ENCODE measurements at regions not wholly inside any gene's neighbourhood (a gene's known extent, or its start where the extent isn't known, plus 50 kb on each side); places are given as distances from the start of the nearest gene placed in this dataset.
"Not testable (repeated sequence)": the region's sequence is repeated elsewhere in the genome, so short reads cannot be mapped to it uniquely, and the experiment has no call there.

GRCh38 chr3:68676136-68676535 is 256.2 kb downstream of the TAFA4 start:
- no peak for DNase-seq

- no peak for DNase-seq
These were observed 265.0 kb downstream of the TAFA4 start for GRCh38 chr3:68667346-68667745.

- no peak for DNase-seq
These were observed 265.8 kb downstream of the TAFA4 start for GRCh38 chr3:68666429-68667136.

- DNase-seq: no peak
These were observed 268.1 kb downstream of the TAFA4 start for GRCh38 chr3:68664276-68664675.

GRCh38 chr3:68662176-68662575 is 270.2 kb downstream of the TAFA4 start:
- no peak for DNase-seq

- not testable (repeated sequence) for DNase-seq
These were observed 281.7 kb downstream of the TAFA4 start for GRCh38 chr3:68650657-68651056.

- no peak for DNase-seq
These were observed 283.9 kb downstream of the TAFA4 start for GRCh38 chr3:68648494-68648893.

GRCh38 chr3:68631850-68632545 is 300.3 kb downstream of the TAFA4 start:
- no peak for DNase-seq

GRCh38 chr3:68620211-68620610 is 312.1 kb downstream of the TAFA4 start:
- no peak for DNase-seq

GRCh38 chr3:68614087-68614486 is 318.3 kb downstream of the TAFA4 start:
- DNase-seq: no peak

GRCh38 chr3:68571321-68571720 is 361.0 kb downstream of the TAFA4 start:
- no peak for DNase-seq

- DNase-seq: no peak
These were observed 371.6 kb downstream of the TAFA4 start for GRCh38 chr3:68560728-68561127.

- DNase-seq: no peak
These were observed 396.6 kb downstream of the TAFA4 start for GRCh38 chr3:68535782-68536181.

- DNase-seq: no peak
These were observed 409.0 kb downstream of the TAFA4 start for GRCh38 chr3:68523330-68523729.

GRCh38 chr3:68515237-68515636 is 417.1 kb downstream of the TAFA4 start:
- no peak for DNase-seq

GRCh38 chr3:68504201-68504600 is 428.1 kb downstream of the TAFA4 start:
- DNase-seq: no peak

GRCh38 chr3:68485845-68486244 is 446.5 kb downstream of the TAFA4 start:
- not testable (repeated sequence) for DNase-seq

GRCh38 chr3:68485051-68485450 is 447.3 kb downstream of the TAFA4 start:
- DNase-seq: no peak

GRCh38 chr3:68483601-68484000 is 448.7 kb downstream of the TAFA4 start:
- DNase-seq: no peak

GRCh38 chr3:68483041-68483440 is 449.3 kb downstream of the TAFA4 start:
- DNase-seq: no peak

GRCh38 chr3:68482565-68482964 is 449.8 kb downstream of the TAFA4 start:
- DNase-seq: no peak

- no peak for DNase-seq
These were observed 452.6 kb downstream of the TAFA4 start for GRCh38 chr3:68479779-68480178.

- DNase-seq: no peak
These were observed 463.5 kb downstream of the TAFA4 start for GRCh38 chr3:68468695-68469375.

- no peak for DNase-seq
These were observed 464.9 kb downstream of the TAFA4 start for GRCh38 chr3:68467465-68467864.
